ENCODE measurements at regions not wholly inside any gene's neighbourhood (a gene's known extent, or its start where the extent isn't known, plus 50 kb on each side); places are given as distances from the start of the nearest gene placed in this dataset.

GRCh38 chr16:22734368-22734767 lies 79.6 kb upstream of the HS3ST2 start:
- no peak overlapping the region for H3K4me3 ChIP-seq
- ATAC-seq (no peak), DNase-seq (ENCODE audit: extremely low read depth in 1 of 4, low spot score in 3 of 4) (no peak), FAIRE-seq (no peak)
- in situ Hi-C loops (cut with MboI), result no loop called here
- CTCF ChIA-PET (ENCODE audit: low intra/inter-chr PET ratio), result no interaction called here
- H3K4me2 ChIP-seq (ENCODE audit: insufficient read depth, low read length), result no peak overlapping the region
- BruUV-seq (replicated peaks), result no TSS peak
- H3K9ac ChIP-seq (ENCODE audit: insufficient read depth in 1 of 2, low read depth in 2 of 2, low read length in 2 of 2), result no peak overlapping the region
- POLR2A ChIA-PET, result no interaction called here
- no peak overlapping the region for H3K27ac ChIP-seq (ENCODE audit: extremely low read depth, low read depth, low read length)
- intact Hi-C loops (cut with micrococcal nuclease), result no loop called here
- H3K79me2 ChIP-seq (ENCODE audit: control insufficient read depth, insufficient read depth, low read length), result no peaks in the 10 kb centered on the region
- no peaks in the 10 kb centered on the region for H3K36me3 ChIP-seq (ENCODE audit: control insufficient read depth, insufficient read depth, low read length)
- H2AFZ ChIP-seq (ENCODE audit: low read depth, low read length), result no peak overlapping the region
- WGBS (ENCODE audit: insufficient coverage, low coverage, missing lambda C conversion rate), result 0% methylated on average over 12 of the region's 12 CpGs
- H3K27me3 ChIP-seq (ENCODE audit: control insufficient read depth in 2 of 2, insufficient read depth in 2 of 2, low read length in 2 of 2), result peaks cover 8 to 16% of the 10 kb centered on the region in 2 experiments; a peak in 4 of 5 replicates
- no peaks in the 10 kb centered on the region for H3K4me1 ChIP-seq (replicated peaks in 1 of 2; ENCODE audit: control insufficient read depth in 2 of 2, insufficient read depth in 2 of 2, low read length in 2 of 2)
- H3K9me3 ChIP-seq (replicated peaks; ENCODE audit: control insufficient read depth, insufficient read depth, low read depth, low read length), result no peaks in the 10 kb centered on the region
- no peaks in the 10 kb centered on the region for H4K20me1 ChIP-seq (replicated peaks; ENCODE audit: control insufficient read depth, insufficient read depth, low read length)
- no peaks in the 10 kb centered on the region for H3K9me1 ChIP-seq (ENCODE audit: control insufficient read depth, insufficient read depth, low read length)
- TF ChIP-seq ZNF57 (CRISPR knock-in tag; IDR thresholded peaks at IDR 0.05) (no peak), ZNF316 (IDR thresholded peaks at IDR 0.05) (no peak), ZNF695 (CRISPR knock-in tag; IDR thresholded peaks at IDR 0.05) (no peak), RBM14 (IDR thresholded peaks at IDR 0.05; ENCODE audit: borderline replicate concordance, insufficient read depth, low read depth, low read length) (no peak), ZEB2 (IDR thresholded peaks at IDR 0.05) (no peak)
- TF ChIP-seq, protein P1, sequence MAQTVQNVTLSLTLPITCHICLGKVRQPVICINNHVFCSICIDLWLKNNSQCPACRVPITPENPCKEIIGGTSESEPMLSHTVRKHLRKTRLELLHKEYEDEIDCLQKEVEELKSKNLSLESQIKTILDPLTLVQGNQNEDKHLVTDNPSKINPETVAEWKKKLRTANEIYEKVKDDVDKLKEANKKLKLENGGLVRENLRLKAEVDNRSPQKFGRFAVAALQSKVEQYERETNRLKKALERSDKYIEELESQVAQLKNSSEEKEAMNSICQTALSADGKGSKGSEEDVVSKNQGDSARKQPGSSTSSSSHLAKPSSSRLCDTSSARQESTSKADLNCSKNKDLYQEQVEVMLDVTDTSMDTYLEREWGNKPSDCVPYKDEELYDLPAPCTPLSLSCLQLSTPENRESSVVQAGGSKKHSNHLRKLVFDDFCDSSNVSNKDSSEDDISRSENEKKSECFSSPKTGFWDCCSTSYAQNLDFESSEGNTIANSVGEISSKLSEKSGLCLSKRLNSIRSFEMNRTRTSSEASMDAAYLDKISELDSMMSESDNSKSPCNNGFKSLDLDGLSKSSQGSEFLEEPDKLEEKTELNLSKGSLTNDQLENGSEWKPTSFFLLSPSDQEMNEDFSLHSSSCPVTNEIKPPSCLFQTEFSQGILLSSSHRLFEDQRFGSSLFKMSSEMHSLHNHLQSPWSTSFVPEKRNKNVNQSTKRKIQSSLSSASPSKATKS (CRISPR knock-in tag; IDR thresholded peaks at IDR 0.05), result no peak

Data from K562 (cell line).